A673 (cell line): ENCODE measurements at regions not wholly inside any gene's neighbourhood (a gene's known extent, or its start where the extent isn't known, plus 50 kb on each side); places are given as distances from the start of the nearest gene placed in this dataset.

Source experiments
- EZH2 ChIP-seq: fragments of 200-600 bp; sonication (generic); IDR thresholded peaks from 2 replicates; pipeline ENCODE4 v1.6.1; 2017; ENCODE audit warnings: borderline replicate concordance, low read depth, mild to moderate bottlenecking, mixed read lengths, antibody characterized with exemption, low read length; ENCODE audit not compliant: poor library complexity, severe bottlenecking
- TF ChIP-seq, protein P1 (sequence below): fragments of 300-800, 200-600 bp; sonication (generic); conservative IDR thresholded peaks from 2 replicates; pipeline ENCODE4 v1.5.1; 2017; ENCODE audit warnings: low read depth, mild to moderate bottlenecking, antibody characterized with exemption, low read length, moderate library complexity, mixed read lengths

DNA sequence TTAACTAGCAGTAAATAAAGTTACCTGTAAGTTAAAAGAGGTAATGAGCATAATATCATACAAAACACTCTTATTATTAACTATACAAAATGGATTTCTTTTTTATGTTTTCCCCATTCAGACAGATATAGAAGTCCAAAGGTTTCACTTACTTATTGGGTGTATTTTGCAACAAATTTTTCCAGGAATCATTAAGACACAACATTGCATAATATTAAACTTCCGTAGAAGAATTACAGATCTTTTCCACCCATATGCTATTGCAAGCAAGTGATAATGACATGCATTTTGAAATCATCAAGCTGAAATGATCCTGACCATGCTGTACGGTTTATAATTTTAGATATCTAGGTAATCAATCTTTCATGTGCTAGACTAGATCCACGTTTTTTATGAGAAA, 957.0 kb downstream of the NCAM2 start:
- TF ChIP-seq, protein P1, sequence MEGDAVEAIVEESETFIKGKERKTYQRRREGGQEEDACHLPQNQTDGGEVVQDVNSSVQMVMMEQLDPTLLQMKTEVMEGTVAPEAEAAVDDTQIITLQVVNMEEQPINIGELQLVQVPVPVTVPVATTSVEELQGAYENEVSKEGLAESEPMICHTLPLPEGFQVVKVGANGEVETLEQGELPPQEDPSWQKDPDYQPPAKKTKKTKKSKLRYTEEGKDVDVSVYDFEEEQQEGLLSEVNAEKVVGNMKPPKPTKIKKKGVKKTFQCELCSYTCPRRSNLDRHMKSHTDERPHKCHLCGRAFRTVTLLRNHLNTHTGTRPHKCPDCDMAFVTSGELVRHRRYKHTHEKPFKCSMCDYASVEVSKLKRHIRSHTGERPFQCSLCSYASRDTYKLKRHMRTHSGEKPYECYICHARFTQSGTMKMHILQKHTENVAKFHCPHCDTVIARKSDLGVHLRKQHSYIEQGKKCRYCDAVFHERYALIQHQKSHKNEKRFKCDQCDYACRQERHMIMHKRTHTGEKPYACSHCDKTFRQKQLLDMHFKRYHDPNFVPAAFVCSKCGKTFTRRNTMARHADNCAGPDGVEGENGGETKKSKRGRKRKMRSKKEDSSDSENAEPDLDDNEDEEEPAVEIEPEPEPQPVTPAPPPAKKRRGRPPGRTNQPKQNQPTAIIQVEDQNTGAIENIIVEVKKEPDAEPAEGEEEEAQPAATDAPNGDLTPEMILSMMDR: no peak
- no peak for TF ChIP-seq EZH2
